HL-60 (cell line): ENCODE measurements at regions not wholly inside any gene's neighbourhood (a gene's known extent, or its start where the extent isn't known, plus 50 kb on each side); places are given as distances from the start of the nearest gene placed in this dataset.

Experiments used
- DNase-seq, 2 experiments: peaks; one replicate each; pipeline ENCODE4 v3.0.0-alpha.2; 2010 to 2020; ENCODE audit warnings: low read depth in 1 of 2, low spot score in 1 of 2
- H3K27ac ChIP-seq: fragments of 250-450 bp; sonication (Bioruptor Pico); replicated peaks from 2 replicates; pipeline ENCODE4 v1.5.1; 2020; ENCODE audit warnings: mild to moderate bottlenecking, moderate library complexity
- H3K27me3 ChIP-seq: fragments of 250-450 bp; sonication (Bioruptor Pico); 2 replicates; pipeline ENCODE4 v1.5.1; 2021; ENCODE audit warnings: mild to moderate bottlenecking, moderate library complexity; ENCODE audit not compliant: insufficient read depth, poor library complexity, severe bottlenecking
- H3K4me3 ChIP-seq: replicated peaks from 2 replicates; pipeline ENCODE4 v1.5.1; 2011; ENCODE audit warnings: mild to moderate bottlenecking, control low read depth, low read length; ENCODE audit not compliant: insufficient read depth
- CTCF ChIP-seq: IDR thresholded peaks from one replicate; pipeline ENCODE4 v1.5.1; 2011; ENCODE audit warnings: low read length, control low read depth, inconsistent platforms; ENCODE audit not compliant: insufficient read depth
- GABPA ChIP-seq: IDR thresholded peaks from 2 replicates; pipeline ENCODE4 v1.6.1; 2012; ENCODE audit warnings: low read depth
- POLR2AphosphoS5 ChIP-seq: IDR thresholded peaks from 2 replicates; pipeline ENCODE4 v1.6.1; 2012; ENCODE audit warnings: low read depth
- REST ChIP-seq: IDR thresholded peaks from 2 replicates; pipeline ENCODE4 v1.6.1; 2012; ENCODE audit warnings: low read depth; ENCODE audit not compliant: insufficient replicate concordance
- SPI1 ChIP-seq: IDR thresholded peaks from 2 replicates; pipeline ENCODE4 v1.6.1; 2012; ENCODE audit warnings: low read depth, mild to moderate bottlenecking, borderline replicate concordance

- no peak for DNase-seq
- TF ChIP-seq CTCF (no peak), REST (no peak), POLR2AphosphoS5 (no peak), GABPA (no peak), SPI1 (no peak)
Measured at GRCh38 chr2:67871686-67872412, 191.0 kb downstream of the C1D start.

GRCh38 chr2:67872481-67872880, 190.3 kb downstream of the C1D start:
- TF ChIP-seq CTCF = no peak
- no peak for TF ChIP-seq GABPA
- TF ChIP-seq SPI1 = no peak
- TF ChIP-seq REST = no peak
- TF ChIP-seq POLR2AphosphoS5 = no peak
- H3K4me3 ChIP-seq = no peak overlapping the region
- no peak for DNase-seq
- H3K27ac ChIP-seq = no peak overlapping the region
- peaks cover 8% of the 10 kb centered on the region for H3K27me3 ChIP-seq

More at GRCh38 chr2:67871686-67872412, 191.0 kb downstream of the C1D start:
- no peak overlapping the region for H3K27ac ChIP-seq
- no peak overlapping the region for H3K4me3 ChIP-seq
- H3K27me3 ChIP-seq = peaks cover 8% of the 10 kb centered on the region

GRCh38 chr2:67873916-67874315, 188.9 kb downstream of the C1D start:
- H3K27ac ChIP-seq = no peak overlapping the region
- DNase-seq = no peak
- no peaks in the 10 kb centered on the region for H3K27me3 ChIP-seq
- no peak overlapping the region for H3K4me3 ChIP-seq
- no peak for TF ChIP-seq GABPA
- TF ChIP-seq POLR2AphosphoS5 = no peak
- no peak for TF ChIP-seq CTCF
- TF ChIP-seq SPI1 = no peak
- no peak for TF ChIP-seq REST
